Heart left ventricle (tissue), 16 donors: ENCODE measurements at regions not wholly inside any gene's neighbourhood (a gene's known extent, or its start where the extent isn't known, plus 50 kb on each side); places are given as distances from the start of the nearest gene placed in this dataset.

Experiments used
- ATAC-seq, 4 donors: fragments of 200-7000 bp; cut with Tn5 transposase; one replicate each; pipeline ENCODE4 v1.9.1; 2020 to 2022; ENCODE audit warnings: moderate library complexity in 4 of 4, mild to moderate bottlenecking in 3 of 4, moderate number of reproducible peaks in 1 of 4
- DNase-seq, 5 donors: peaks; one replicate each; pipeline ENCODE4 v3.0.0-alpha.2; 2020
- H3K27ac ChIP-seq, 12 donors: fragments of 200-600 bp; sonication (generic) in 4 of 12; one replicate each; pipeline versions ENCODE4 v1.5.0 to v1.8.0; 2016 to 2022; ENCODE audit warnings: mild to moderate bottlenecking in 2 of 12
- H3K27me3 ChIP-seq, 9 donors: fragments of 200-600 bp; sonication (generic) in 2 of 9; one replicate each; pipeline versions ENCODE4 v1.5.1 to v1.8.0; 2016 to 2022; ENCODE audit warnings: mild to moderate bottlenecking in 3 of 9
- H3K36me3 ChIP-seq, 9 donors: fragments of 200-600 bp; sonication (generic) in 2 of 9; one replicate each; pipeline versions ENCODE4 v1.5.0 to v1.8.0; 2018 to 2022; ENCODE audit warnings: mild to moderate bottlenecking in 2 of 9
- H3K4me1 ChIP-seq, 12 donors: fragments of 200-600 bp; sonication (generic) in 4 of 12; one replicate each; pipeline versions ENCODE4 v1.5.0 to v1.8.0; 2016 to 2022; ENCODE audit warnings: mild to moderate bottlenecking in 3 of 12
- H3K4me3 ChIP-seq, 12 donors: fragments of 200-600 bp; sonication (generic) in 4 of 12; one replicate each; pipeline versions ENCODE4 v1.5.0 to v1.8.0; 2017 to 2022; ENCODE audit warnings: mild to moderate bottlenecking in 9 of 12, moderate library complexity in 4 of 12
- H3K9me3 ChIP-seq, 12 donors: fragments of 200-600 bp; sonication (generic) in 4 of 12; one replicate each; pipeline versions ENCODE4 v1.5.0 to v1.8.0; 2016 to 2022; ENCODE audit warnings: mild to moderate bottlenecking in 1 of 12
- CTCF ChIP-seq, 12 donors: fragments of 200-600 bp; sonication (generic) in 4 of 12; IDR thresholded peaks; one replicate each; pipeline versions ENCODE4 v1.5.0 to v1.8.0; 2018 to 2022; ENCODE audit warnings: antibody characterized with exemption in 12 of 12, mild to moderate bottlenecking in 5 of 12
- POLR2A ChIP-seq, 2 donors: fragments of 450-650 bp; IDR thresholded peaks; one replicate each; pipeline ENCODE4 v1.6.1; 2017; ENCODE audit warnings: antibody characterized with exemption in 2 of 2, mild to moderate bottlenecking in 2 of 2, moderate library complexity in 2 of 2
- WGBS, 4 donors: extraction: QIAGEN DNeasy Blood & Tissue Kit in 2 of 4; methylation state at CpG; one replicate each; pipeline versions ENCODE4 v1.1.5 to v1.1.7; 2013 to 2018; 5-methylcytosine and 5-hydroxymethylcytosine counted together
- intact Hi-C, 10 donors: fragments of 100-400 bp; cut with DNase I; formaldehyde crosslinking; loops; one replicate each; pipeline versions ENCODE4 v1.11.1 to v1.14.2; 2022
- donor health status: ischemic (EF 13 %, LVEDD 7.1; RV severe dilation, severe dysfunction).
- donor health status: healthy with polysubstance abuse.
- donor health status: DM: no; HTN: yes; CAD: no.
- donor health status: DM: no; HTN: no; CAD: no.
- donor health status: ischemic (EF 25% LVEDD 6.9; RV normal size, moderate dysfunction).
- donor health status: ischemic (EF 25% LVEDD 5.7; RV mildly dilated, moderate dysfunction).
- donor health status: healthy.
- donor health status: DM: yes; HTN: yes; CAD: no.
- donor health status: ischemic (EF 35%, LVEDD 5.7; RV mildly dilated, moderate dysfunction).
- donor health status: nonischemic (EF 11% LVEDD 7.7; RV severe dilation, severe dysfunction).
- donor health status: DM: yes; HTN: yes; CAD: no.
- donor health status: PGD.
- donor health status: ischemic (EF 29% LVEDD 5.4; RV normal size, mild dysfunction).
- donor health status: nonischemic (EF 23%, LVEDD 6.1; RV moderate dilation, normal function).

- 71 to 88% (median 81%) methylated on average over 2 of the region's 2 CpGs for WGBS, 4 donors
- DNase-seq (no peak), ATAC-seq (no peak)
- Histone ChIP-seq H3K4me3 (no peak overlapping the region), H3K27me3 (no peaks in the 10 kb centered on the region), H3K36me3 (no peaks in the 10 kb centered on the region), H3K9me3 (no peaks in the 10 kb centered on the region), H3K4me1 (no peaks in the 10 kb centered on the region), H3K27ac (no peak overlapping the region)
- TF ChIP-seq POLR2A (IDR thresholded peaks at IDR 0.05) (no peak), CTCF (IDR thresholded peaks at IDR 0.05) (no peak)
- intact Hi-C loops = no loop called here
Observed at GRCh38 chr5:63213256-63213655, 634.6 kb downstream of the LRRC70 start.

GRCh38 chr5:63211448-63212132, 633.0 kb downstream of the LRRC70 start:
- Histone ChIP-seq H3K36me3 (no peaks in the 10 kb centered on the region), H3K4me1 (no peaks in the 10 kb centered on the region), H3K9me3 (no peaks in the 10 kb centered on the region), H3K27ac (no peak overlapping the region), H3K27me3 (no peaks in the 10 kb centered on the region), H3K4me3 (no peak overlapping the region)
- intact Hi-C loops = no loop called here
- DNase-seq = no peak
- 36 to 48% (median 43%) methylated on average over 2 of the region's 2 CpGs for WGBS, 4 donors
- ATAC-seq = no peak
- TF ChIP-seq POLR2A (IDR thresholded peaks at IDR 0.05) (no peak), CTCF (IDR thresholded peaks at IDR 0.05) (no peak)

- Histone ChIP-seq H3K4me3 (no peak overlapping the region), H3K4me1 (no peaks in the 10 kb centered on the region), H3K9me3 (no peaks in the 10 kb centered on the region), H3K36me3 (no peaks in the 10 kb centered on the region), H3K27ac (no peak overlapping the region), H3K27me3 (no peaks in the 10 kb centered on the region)
- ATAC-seq (no peak), DNase-seq (no peak)
- WGBS, 4 donors = 60 to 78% (median 66%) methylated on average over 2 of the region's 2 CpGs
- TF ChIP-seq POLR2A (IDR thresholded peaks at IDR 0.05) (no peak), CTCF (IDR thresholded peaks at IDR 0.05) (no peak)
- intact Hi-C loops = no loop called here
Observed at GRCh38 chr5:63205976-63206375, 627.4 kb downstream of the LRRC70 start.

GRCh38 chr5:63201738-63202137, 623.1 kb downstream of the LRRC70 start:
- TF ChIP-seq POLR2A (IDR thresholded peaks at IDR 0.05) = no peak
- TF ChIP-seq CTCF (IDR thresholded peaks at IDR 0.05) = no peak
- WGBS, 4 donors = 70 to 80% (median 72%) methylated on average over 2 of the region's 2 CpGs
- H3K9me3 ChIP-seq = no peaks in the 10 kb centered on the region
- H3K4me1 ChIP-seq = no peaks in the 10 kb centered on the region
- no peaks in the 10 kb centered on the region for H3K27me3 ChIP-seq
- no peak for DNase-seq
- no peak overlapping the region for H3K27ac ChIP-seq
- no peak overlapping the region for H3K4me3 ChIP-seq
- ATAC-seq = no peak
- H3K36me3 ChIP-seq = no peaks in the 10 kb centered on the region
- intact Hi-C loops = no loop called here
